ENCODE measurements at regions not wholly inside any gene's neighbourhood (a gene's known extent, or its start where the extent isn't known, plus 50 kb on each side); places are given as distances from the start of the nearest gene placed in this dataset.

DNA sequence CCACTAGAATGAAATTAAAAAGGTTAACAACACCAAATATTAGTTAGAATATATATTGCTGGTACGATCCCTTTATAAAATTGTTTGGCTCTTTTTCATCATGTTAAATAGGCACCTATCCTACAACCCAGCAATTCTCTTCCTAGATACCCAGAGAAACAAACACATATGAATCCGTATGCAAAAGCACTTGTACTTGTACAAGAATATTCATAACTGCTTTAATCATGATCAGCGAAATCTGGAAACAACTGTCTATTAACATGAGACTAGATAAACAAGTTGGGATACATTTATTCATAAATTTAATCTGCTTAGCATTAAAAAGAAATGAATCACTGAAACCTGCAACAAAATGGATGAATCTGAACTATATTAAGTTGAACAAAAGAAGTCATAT lies 113.7 kb upstream of the MAP1B start:
- TF ChIP-seq MIXL1 (CRISPR knock-in tag; IDR thresholded peaks at IDR 0.05) (no peak), ZNF558 (CRISPR knock-in tag; IDR thresholded peaks at IDR 0.05; ENCODE audit: borderline replicate concordance) (no peak), HMGA1 (CRISPR knock-in tag; conservative IDR thresholded peaks at IDR 0.05) (no peak), POLR2AphosphoS2 (IDR thresholded peaks at IDR 0.05; ENCODE audit: low read depth, low read length) (no peak), HMG20B (CRISPR knock-in tag; conservative IDR thresholded peaks at IDR 0.05) (no peak), SP140L (CRISPR knock-in tag; IDR thresholded peaks at IDR 0.05; ENCODE audit: borderline replicate concordance) (no peak), SNRNP70 (IDR thresholded peaks at IDR 0.05; ENCODE audit: low read depth, low read length) (no peak), ZNF547 (CRISPR knock-in tag; IDR thresholded peaks at IDR 0.05) (no peak)
- TF ChIP-seq, protein P1, sequence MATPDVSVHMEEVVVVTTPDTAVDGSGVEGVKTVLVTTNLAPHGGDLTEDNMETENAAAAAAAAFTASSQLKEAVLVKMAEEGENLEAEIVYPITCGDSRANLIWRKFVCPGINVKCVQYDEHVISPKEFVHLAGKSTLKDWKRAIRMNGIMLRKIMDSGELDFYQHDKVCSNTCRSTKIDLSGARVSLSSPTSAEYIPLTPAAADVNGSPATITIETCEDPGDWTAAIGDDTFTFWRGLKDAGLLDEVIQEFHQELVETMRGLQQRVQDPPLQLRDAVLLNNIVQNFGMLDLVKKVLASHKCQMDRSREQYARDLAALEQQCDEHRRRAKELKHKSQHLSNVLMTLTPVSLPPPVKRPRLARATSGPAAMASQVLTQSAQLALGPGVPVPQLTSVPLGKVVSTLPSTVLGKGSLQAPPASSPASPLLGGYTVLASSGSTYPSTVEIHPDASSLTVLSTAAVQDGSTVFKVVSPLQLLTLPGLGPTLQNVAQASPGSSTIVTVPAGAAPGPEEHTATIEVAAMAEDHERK (CRISPR knock-in tag; IDR thresholded peaks at IDR 0.05; ENCODE audit: low read depth): no peak
- TF ChIP-seq, protein P2, sequence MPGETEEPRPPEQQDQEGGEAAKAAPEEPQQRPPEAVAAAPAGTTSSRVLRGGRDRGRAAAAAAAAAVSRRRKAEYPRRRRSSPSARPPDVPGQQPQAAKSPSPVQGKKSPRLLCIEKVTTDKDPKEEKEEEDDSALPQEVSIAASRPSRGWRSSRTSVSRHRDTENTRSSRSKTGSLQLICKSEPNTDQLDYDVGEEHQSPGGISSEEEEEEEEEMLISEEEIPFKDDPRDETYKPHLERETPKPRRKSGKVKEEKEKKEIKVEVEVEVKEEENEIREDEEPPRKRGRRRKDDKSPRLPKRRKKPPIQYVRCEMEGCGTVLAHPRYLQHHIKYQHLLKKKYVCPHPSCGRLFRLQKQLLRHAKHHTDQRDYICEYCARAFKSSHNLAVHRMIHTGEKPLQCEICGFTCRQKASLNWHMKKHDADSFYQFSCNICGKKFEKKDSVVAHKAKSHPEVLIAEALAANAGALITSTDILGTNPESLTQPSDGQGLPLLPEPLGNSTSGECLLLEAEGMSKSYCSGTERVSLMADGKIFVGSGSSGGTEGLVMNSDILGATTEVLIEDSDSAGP (CRISPR knock-in tag; IDR thresholded peaks at IDR 0.05; ENCODE audit: borderline replicate concordance): no peak
- TF ChIP-seq, protein P3, sequence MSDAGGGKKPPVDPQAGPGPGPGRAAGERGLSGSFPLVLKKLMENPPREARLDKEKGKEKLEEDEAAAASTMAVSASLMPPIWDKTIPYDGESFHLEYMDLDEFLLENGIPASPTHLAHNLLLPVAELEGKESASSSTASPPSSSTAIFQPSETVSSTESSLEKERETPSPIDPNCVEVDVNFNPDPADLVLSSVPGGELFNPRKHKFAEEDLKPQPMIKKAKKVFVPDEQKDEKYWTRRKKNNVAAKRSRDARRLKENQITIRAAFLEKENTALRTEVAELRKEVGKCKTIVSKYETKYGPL (CRISPR knock-in tag; IDR thresholded peaks at IDR 0.05): no peak
- TF ChIP-seq, protein P4, sequence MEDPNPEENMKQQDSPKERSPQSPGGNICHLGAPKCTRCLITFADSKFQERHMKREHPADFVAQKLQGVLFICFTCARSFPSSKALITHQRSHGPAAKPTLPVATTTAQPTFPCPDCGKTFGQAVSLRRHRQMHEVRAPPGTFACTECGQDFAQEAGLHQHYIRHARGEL (CRISPR knock-in tag; IDR thresholded peaks at IDR 0.05): no peak
- TF ChIP-seq, protein P5, sequence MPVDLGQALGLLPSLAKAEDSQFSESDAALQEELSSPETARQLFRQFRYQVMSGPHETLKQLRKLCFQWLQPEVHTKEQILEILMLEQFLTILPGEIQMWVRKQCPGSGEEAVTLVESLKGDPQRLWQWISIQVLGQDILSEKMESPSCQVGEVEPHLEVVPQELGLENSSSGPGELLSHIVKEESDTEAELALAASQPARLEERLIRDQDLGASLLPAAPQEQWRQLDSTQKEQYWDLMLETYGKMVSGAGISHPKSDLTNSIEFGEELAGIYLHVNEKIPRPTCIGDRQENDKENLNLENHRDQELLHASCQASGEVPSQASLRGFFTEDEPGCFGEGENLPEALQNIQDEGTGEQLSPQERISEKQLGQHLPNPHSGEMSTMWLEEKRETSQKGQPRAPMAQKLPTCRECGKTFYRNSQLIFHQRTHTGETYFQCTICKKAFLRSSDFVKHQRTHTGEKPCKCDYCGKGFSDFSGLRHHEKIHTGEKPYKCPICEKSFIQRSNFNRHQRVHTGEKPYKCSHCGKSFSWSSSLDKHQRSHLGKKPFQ (CRISPR knock-in tag; IDR thresholded peaks at IDR 0.05; ENCODE audit: insufficient replicate concordance): no peak
- Histone ChIP-seq H2AFZ (ENCODE audit: low read length) (no peak overlapping the region), H3K4me3 (replicated peaks in 1 of 3; ENCODE audit: insufficient read depth in 1 of 3, low read depth in 2 of 3, low read length in 3 of 3) (no peak overlapping the region), H4K20me1 (ENCODE audit: insufficient read depth, low read length) (no peaks in the 10 kb centered on the region), H3K27ac (ENCODE audit: extremely low read length, insufficient read depth, low read length) (no peak overlapping the region), H3K27me3 (ENCODE audit: control insufficient read depth in 1 of 2, insufficient read depth in 2 of 2, low read length in 2 of 2) (no peaks in the 10 kb centered on the region; a peak in 1 of 5 replicates), H3K79me2 (ENCODE audit: insufficient read depth, low read length) (no peaks in the 10 kb centered on the region), H3K4me1 (ENCODE audit: insufficient read depth, low read length) (peaks cover 10% of the 10 kb centered on the region), H3K9me3 (ENCODE audit: low read length) (no peaks in the 10 kb centered on the region), H3K36me3 (replicated peaks in 1 of 2; ENCODE audit: control insufficient read depth in 1 of 2, insufficient read depth in 2 of 2, low read length in 2 of 2) (no peaks in the 10 kb centered on the region), H3K4me2 (ENCODE audit: low read depth, low read length) (no peak overlapping the region), H3K9ac (ENCODE audit: insufficient read depth, low read depth, low read length) (no peak overlapping the region)
- WGBS (ENCODE audit: low lambda C conversion rate): 29% methylated on average over 3 of the region's 3 CpGs
- CTCF ChIA-PET (ENCODE audit: low intra/inter-chr PET ratio, low total read pairs): no interaction called here
- BruUV-seq (replicated peaks): no TSS peak
- in situ Hi-C loops (cut with HindIII; ENCODE audit: extremely low pct_ligation_motif_present, low pct_unique_long_range_greater_than_20kb): no loop called here
- intact Hi-C loops (cut with micrococcal nuclease; ENCODE audit: unreplicated experiment): no loop called here
- no peak for ATAC-seq
- no peak for FAIRE-seq
- POLR2A ChIA-PET: no interaction called here
- no peak for DNase-seq (ENCODE audit: low spot score)
